ENCODE measurements at regions not wholly inside any gene's neighbourhood (a gene's known extent, or its start where the extent isn't known, plus 50 kb on each side); places are given as distances from the start of the nearest gene placed in this dataset.

DNA sequence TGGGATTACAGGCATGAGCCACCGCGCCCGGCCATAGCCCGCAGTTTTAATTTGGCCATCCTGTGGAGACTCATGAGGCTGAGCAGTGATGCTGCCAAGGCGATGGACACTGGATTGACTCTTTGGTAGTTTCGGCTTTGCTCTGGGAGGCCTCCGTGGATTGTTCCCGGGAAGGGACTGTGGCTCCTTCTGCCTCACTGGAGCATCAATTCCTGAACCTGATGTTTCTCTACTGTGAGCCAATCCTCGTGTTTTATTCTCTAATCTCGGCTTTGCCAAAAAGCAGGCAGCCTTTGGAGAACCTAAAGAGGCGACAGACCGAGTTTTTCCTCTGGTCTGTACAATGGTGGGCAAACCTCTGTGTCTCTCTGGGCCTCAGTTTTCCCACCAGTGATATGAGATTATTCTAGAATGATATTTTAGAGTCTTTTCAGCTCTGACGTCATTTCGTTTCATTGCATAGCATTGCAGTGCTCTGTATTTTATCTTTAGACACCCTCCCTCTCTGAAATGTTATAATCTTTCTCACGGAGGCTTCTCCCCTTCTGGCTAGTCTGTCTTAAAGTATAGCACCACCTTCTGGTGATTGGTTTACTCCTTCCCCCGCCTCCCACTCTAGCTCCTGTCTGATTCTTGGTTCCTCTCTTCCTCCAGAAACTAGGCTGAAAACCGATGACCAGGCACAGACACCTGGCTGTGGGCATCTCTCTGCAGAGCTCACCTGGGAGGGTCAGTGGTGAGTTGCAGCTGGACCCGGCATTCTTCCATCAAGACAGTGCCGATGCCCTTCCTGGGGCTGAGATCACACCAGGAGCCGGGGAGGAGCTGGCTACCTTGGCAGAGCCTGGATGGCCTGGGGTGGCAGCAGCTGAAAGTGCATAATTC lies 341.3 kb downstream of the MYCN start:
- ChIA-PET CTCF (no interaction called here), POLR2A (no interaction called here)
- H3K4me3 ChIP-seq (ENCODE audit: low read length) = no peak overlapping the region
- peak in 1 of 5 donors; percentile 22 for DNase-seq
- H3K27ac Mint-ChIP-seq = no peak overlapping the region
- no peaks in the 10 kb centered on the region for H3K27me3 ChIP-seq (ENCODE audit: insufficient read depth, low read length, poor library complexity, severe bottlenecking)
- no peaks in the 10 kb centered on the region for H3K9me3 ChIP-seq (ENCODE audit: low read length)
- H3K27ac ChIP-seq (ENCODE audit: low read depth, low read length) = no peak overlapping the region
- H3K4me1 Mint-ChIP-seq = no peaks in the 10 kb centered on the region
- no peaks in the 10 kb centered on the region for H3K36me3 Mint-ChIP-seq
- no peaks in the 10 kb centered on the region for H3K27me3 Mint-ChIP-seq
- peaks cover 0 to 5% (median 2%) of the 10 kb centered on the region in 5 donors for H3K9me3 Mint-ChIP-seq
- no peak overlapping the region for H3K4me3 Mint-ChIP-seq
- H3K36me3 ChIP-seq (ENCODE audit: insufficient read depth, low read length) = no peaks in the 10 kb centered on the region
- H3K4me1 ChIP-seq (ENCODE audit: insufficient read depth, low read length) = no peaks in the 10 kb centered on the region

DNA sequence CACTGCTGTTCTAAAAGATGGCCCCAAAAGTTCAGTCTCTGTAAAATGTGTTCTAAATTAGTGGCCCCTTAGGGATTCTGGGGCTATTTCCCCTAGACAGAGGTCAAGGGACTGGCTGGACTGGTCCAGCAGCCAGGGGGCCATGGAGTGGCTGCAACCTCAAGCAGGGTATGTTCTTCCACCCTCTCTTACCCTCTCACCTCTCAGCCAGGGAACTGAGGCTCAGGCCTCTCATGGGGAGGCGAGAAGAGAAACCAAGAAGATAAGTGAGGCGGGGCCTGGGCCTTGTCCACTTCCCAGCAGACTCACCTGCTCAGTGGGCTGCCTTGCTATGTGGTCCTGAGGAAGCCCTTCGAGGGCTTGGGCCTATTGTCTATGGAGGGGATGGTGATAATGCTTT lies 339.7 kb downstream of the MYCN start:
- ChIA-PET CTCF (no interaction called here), POLR2A (no interaction called here)
- Histone ChIP-seq H3K27me3 (ENCODE audit: insufficient read depth, low read length, poor library complexity, severe bottlenecking) (no peaks in the 10 kb centered on the region), H3K27ac (ENCODE audit: low read depth, low read length) (no peak overlapping the region), H3K4me1 (ENCODE audit: insufficient read depth, low read length) (no peaks in the 10 kb centered on the region), H3K36me3 (ENCODE audit: insufficient read depth, low read length) (no peaks in the 10 kb centered on the region), H3K4me3 (ENCODE audit: low read length) (no peak overlapping the region), H3K9me3 (ENCODE audit: low read length) (no peaks in the 10 kb centered on the region)
- H3K27me3 Mint-ChIP-seq = no peaks in the 10 kb centered on the region
- H3K4me1 Mint-ChIP-seq = no peaks in the 10 kb centered on the region
- H3K9me3 Mint-ChIP-seq = peaks cover 0 to 5% (median 0%) of the 10 kb centered on the region in 5 donors
- no peak overlapping the region for H3K27ac Mint-ChIP-seq
- no peak for DNase-seq
- no peak overlapping the region for H3K4me3 Mint-ChIP-seq
- H3K36me3 Mint-ChIP-seq = no peaks in the 10 kb centered on the region

DNA sequence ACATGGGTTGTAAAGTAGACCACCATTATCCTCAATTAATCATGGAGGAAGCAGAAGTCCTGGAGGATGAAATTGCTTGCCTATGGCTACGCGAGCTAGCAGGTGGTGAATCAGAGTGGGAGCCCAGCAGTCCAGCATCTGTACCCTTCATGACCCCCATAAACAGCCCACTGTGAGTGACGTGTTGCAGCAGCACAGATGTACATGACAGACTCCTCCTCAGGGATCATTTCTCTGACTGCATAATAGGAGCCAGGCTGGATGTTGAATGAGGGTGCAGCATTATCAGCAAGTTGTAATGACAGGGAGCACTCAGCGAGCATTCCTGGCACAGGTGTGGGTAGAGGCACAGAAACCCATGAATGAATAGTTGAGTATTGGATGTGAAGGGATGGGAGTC lies 339.3 kb downstream of the MYCN start:
- Histone ChIP-seq H3K27ac (ENCODE audit: low read depth, low read length) (no peak overlapping the region), H3K36me3 (ENCODE audit: insufficient read depth, low read length) (no peaks in the 10 kb centered on the region), H3K27me3 (ENCODE audit: insufficient read depth, low read length, poor library complexity, severe bottlenecking) (no peaks in the 10 kb centered on the region), H3K9me3 (ENCODE audit: low read length) (no peaks in the 10 kb centered on the region), H3K4me1 (ENCODE audit: insufficient read depth, low read length) (no peaks in the 10 kb centered on the region), H3K4me3 (ENCODE audit: low read length) (no peak overlapping the region)
- POLR2A ChIA-PET = no interaction called here
- no peak overlapping the region for H3K27ac Mint-ChIP-seq
- H3K36me3 Mint-ChIP-seq = no peaks in the 10 kb centered on the region
- peaks cover 0 to 5% (median 0%) of the 10 kb centered on the region in 5 donors for H3K9me3 Mint-ChIP-seq
- no peak overlapping the region for H3K4me3 Mint-ChIP-seq
- CTCF ChIA-PET = no interaction called here
- no peaks in the 10 kb centered on the region for H3K27me3 Mint-ChIP-seq
- no peak for DNase-seq
- no peaks in the 10 kb centered on the region for H3K4me1 Mint-ChIP-seq

DNA sequence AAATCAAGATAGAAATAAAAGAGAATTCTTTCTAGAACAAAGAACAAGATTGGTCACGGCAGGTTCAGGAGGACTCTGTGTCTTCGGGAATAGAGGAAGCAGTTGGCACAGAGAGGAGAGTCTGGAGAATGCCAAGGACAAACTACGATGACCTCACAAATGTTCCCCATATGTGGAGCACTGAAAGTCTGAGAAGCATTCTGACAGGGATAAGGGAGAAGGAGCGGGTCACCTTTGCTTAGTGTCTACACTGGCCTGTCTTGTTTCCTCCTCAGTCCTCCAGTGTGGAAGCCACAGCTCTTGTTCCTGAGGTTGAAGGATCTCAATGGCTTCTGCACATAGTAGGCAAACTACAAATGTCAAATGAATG lies 338.8 kb downstream of the MYCN start:
- Histone ChIP-seq H3K27ac (ENCODE audit: low read depth, low read length) (no peak overlapping the region), H3K27me3 (ENCODE audit: insufficient read depth, low read length, poor library complexity, severe bottlenecking) (no peaks in the 10 kb centered on the region), H3K4me1 (ENCODE audit: insufficient read depth, low read length) (no peaks in the 10 kb centered on the region), H3K9me3 (ENCODE audit: low read length) (no peaks in the 10 kb centered on the region), H3K36me3 (ENCODE audit: insufficient read depth, low read length) (no peaks in the 10 kb centered on the region), H3K4me3 (ENCODE audit: low read length) (no peak overlapping the region)
- POLR2A ChIA-PET = no interaction called here
- Mint-ChIP-seq H3K4me3 (no peak overlapping the region), H3K27ac (no peak overlapping the region), H3K9me3 (peaks cover 0 to 5% (median 0%) of the 10 kb centered on the region in 5 donors), H3K4me1 (no peaks in the 10 kb centered on the region), H3K36me3 (no peaks in the 10 kb centered on the region), H3K27me3 (no peaks in the 10 kb centered on the region)
- CTCF ChIA-PET = no interaction called here
- no peak for DNase-seq

DNA sequence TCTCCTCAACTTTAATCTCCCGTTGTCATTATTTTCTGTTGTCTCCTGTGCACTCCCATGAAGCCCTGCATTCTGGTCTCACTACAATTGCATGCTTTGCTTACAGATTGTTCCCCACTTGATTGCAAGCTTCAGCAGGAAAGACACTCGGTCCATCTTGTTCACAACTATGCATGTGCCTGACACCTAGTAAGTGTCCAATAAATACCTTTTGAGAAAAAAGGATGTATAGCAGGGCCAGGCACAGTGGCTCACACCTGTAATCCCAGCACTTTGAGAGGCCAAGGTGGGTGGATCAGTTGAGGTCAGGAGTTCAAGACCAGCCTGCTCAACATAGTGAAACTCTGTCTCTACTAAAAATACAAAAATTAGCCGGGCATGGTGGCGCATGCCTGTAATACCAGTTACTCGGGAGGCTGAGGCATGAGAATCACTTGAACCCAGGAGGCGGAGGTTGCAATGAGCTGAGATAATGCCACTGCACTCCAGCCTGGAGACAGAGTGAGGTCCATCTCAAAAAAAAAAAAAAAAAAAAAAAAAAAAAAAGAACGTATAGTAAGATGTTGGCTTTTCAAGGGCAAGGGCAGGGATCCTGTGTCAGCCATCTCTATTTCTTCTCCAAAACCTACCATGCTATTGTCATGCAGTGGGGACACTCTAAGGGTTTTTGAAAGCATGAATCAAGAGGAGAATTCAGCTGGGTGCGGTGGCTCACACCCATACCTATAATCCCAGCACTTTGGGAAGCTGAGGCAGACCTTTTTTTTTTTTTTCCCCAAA lies 338.3 kb downstream of the MYCN start:
- H3K36me3 Mint-ChIP-seq = no peaks in the 10 kb centered on the region

DNA sequence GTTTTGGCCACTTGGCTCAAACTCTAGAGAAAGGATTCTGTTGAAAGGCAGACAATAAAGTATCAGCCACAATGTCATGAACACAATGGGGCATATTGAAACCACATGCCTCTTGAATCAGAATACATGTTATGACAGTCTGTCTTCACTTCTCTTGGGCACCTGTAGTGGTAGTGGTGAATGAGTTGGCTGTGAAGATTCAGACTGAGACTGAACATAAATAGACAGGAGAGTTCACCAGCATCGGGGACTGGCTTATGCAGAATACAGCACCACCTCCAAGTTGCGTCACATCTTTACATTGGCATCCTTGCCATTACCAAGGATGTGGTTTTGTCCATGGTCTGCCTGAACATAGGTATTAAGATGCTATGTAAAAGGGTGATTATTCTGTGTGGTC lies 336.8 kb downstream of the MYCN start:
- no peaks in the 10 kb centered on the region for H3K4me1 ChIP-seq (ENCODE audit: insufficient read depth, low read length)
- no peak overlapping the region for H3K27ac Mint-ChIP-seq
- no peaks in the 10 kb centered on the region for H3K4me1 Mint-ChIP-seq
- H3K4me3 Mint-ChIP-seq = no peak overlapping the region
- H3K36me3 ChIP-seq (ENCODE audit: insufficient read depth, low read length) = no peaks in the 10 kb centered on the region
- H3K27ac ChIP-seq (ENCODE audit: low read depth, low read length) = no peak overlapping the region
- peaks cover 0 to under 1% of the 10 kb centered on the region in 2 donors for H3K27me3 Mint-ChIP-seq
- H3K36me3 Mint-ChIP-seq = no peaks in the 10 kb centered on the region
- H3K9me3 ChIP-seq (ENCODE audit: low read length) = no peaks in the 10 kb centered on the region
- H3K27me3 ChIP-seq (ENCODE audit: insufficient read depth, low read length, poor library complexity, severe bottlenecking) = no peaks in the 10 kb centered on the region
- ChIA-PET CTCF (no interaction called here), POLR2A (no interaction called here)
- no peak overlapping the region for H3K4me3 ChIP-seq (ENCODE audit: low read length)
- DNase-seq = no peak
- H3K9me3 Mint-ChIP-seq = peaks cover 0 to 3% (median 0%) of the 10 kb centered on the region in 5 donors

More for the DNA sequence above, 338.3 kb downstream of the MYCN start:
- ChIA-PET POLR2A (no interaction called here), CTCF (no interaction called here)
- H3K27me3 Mint-ChIP-seq = no peaks in the 10 kb centered on the region
- Histone ChIP-seq H3K36me3 (ENCODE audit: insufficient read depth, low read length) (no peaks in the 10 kb centered on the region), H3K27me3 (ENCODE audit: insufficient read depth, low read length, poor library complexity, severe bottlenecking) (no peaks in the 10 kb centered on the region), H3K4me3 (ENCODE audit: low read length) (no peak overlapping the region), H3K9me3 (ENCODE audit: low read length) (no peaks in the 10 kb centered on the region), H3K27ac (ENCODE audit: low read depth, low read length) (no peak overlapping the region), H3K4me1 (ENCODE audit: insufficient read depth, low read length) (no peaks in the 10 kb centered on the region)
- no peak for DNase-seq
- H3K4me1 Mint-ChIP-seq = no peaks in the 10 kb centered on the region
- no peak overlapping the region for H3K27ac Mint-ChIP-seq
- H3K9me3 Mint-ChIP-seq = peaks cover 0 to 5% (median 0%) of the 10 kb centered on the region in 5 donors
- no peak overlapping the region for H3K4me3 Mint-ChIP-seq

DNA sequence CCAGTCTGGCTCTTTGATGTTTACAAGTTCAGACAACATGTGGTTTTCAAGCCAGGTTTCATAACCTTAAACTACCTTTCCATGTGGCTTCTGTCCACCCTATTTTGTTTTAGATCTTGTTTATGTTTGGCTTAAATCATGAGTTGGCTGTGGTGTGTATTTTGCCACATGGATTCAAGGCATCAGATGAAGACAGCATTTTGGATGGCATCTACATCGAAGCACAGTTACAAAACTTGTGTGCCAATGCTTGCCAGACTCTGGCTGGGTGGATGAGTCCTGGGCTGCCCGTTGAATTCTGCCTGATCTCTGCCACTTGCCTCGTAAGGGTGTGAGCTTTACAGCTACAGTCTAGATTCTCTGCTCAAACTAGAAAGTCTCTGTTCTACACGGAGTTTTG lies 335.3 kb downstream of the MYCN start:
- Histone ChIP-seq H3K4me3 (ENCODE audit: low read length) (no peak overlapping the region), H3K4me1 (ENCODE audit: insufficient read depth, low read length) (no peaks in the 10 kb centered on the region), H3K27me3 (ENCODE audit: insufficient read depth, low read length, poor library complexity, severe bottlenecking) (no peaks in the 10 kb centered on the region), H3K9me3 (ENCODE audit: low read length) (no peaks in the 10 kb centered on the region), H3K36me3 (ENCODE audit: insufficient read depth, low read length) (no peaks in the 10 kb centered on the region), H3K27ac (ENCODE audit: low read depth, low read length) (no peak overlapping the region)
- Mint-ChIP-seq H3K27ac (no peak overlapping the region), H3K27me3 (peaks cover 0 to 1% of the 10 kb centered on the region in 2 donors), H3K4me1 (no peaks in the 10 kb centered on the region), H3K36me3 (no peaks in the 10 kb centered on the region), H3K9me3 (peaks cover 0 to 3% (median 0%) of the 10 kb centered on the region in 5 donors), H3K4me3 (no peak overlapping the region)
- ChIA-PET CTCF (no interaction called here), POLR2A (no interaction called here)
- no peak for DNase-seq

DNA sequence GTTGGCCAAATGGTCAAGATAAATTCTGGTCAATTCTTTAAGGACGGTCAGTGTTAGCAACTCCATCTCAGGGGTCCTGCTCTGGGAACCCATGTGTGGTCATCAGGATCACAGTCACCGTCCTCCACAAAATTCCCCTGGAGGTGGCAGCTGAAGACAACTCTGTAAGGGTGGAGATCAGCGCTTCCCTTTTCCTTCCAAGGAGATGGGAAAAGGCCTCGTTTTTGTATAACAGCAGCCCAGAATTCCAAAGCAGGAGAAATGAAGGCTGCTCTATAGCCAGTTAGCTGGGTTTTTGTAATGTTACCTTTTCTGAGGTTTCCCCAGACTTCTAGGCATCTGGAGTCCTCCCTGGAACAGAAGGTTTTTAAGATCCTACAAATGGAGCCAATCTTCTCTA lies 334.8 kb downstream of the MYCN start:
- no peak overlapping the region for H3K4me3 ChIP-seq (ENCODE audit: low read length)
- Mint-ChIP-seq H3K9me3 (peaks cover 0 to 3% (median 0%) of the 10 kb centered on the region in 5 donors), H3K27me3 (peaks cover 0 to 1% of the 10 kb centered on the region in 2 donors), H3K27ac (no peak overlapping the region), H3K4me1 (no peaks in the 10 kb centered on the region), H3K4me3 (no peak overlapping the region), H3K36me3 (no peaks in the 10 kb centered on the region)
- H3K27me3 ChIP-seq (ENCODE audit: insufficient read depth, low read length, poor library complexity, severe bottlenecking) = no peaks in the 10 kb centered on the region
- no peak for DNase-seq
- no peaks in the 10 kb centered on the region for H3K9me3 ChIP-seq (ENCODE audit: low read length)
- POLR2A ChIA-PET = no interaction called here
- no peak overlapping the region for H3K27ac ChIP-seq (ENCODE audit: low read depth, low read length)
- CTCF ChIA-PET = no interaction called here
- H3K36me3 ChIP-seq (ENCODE audit: insufficient read depth, low read length) = no peaks in the 10 kb centered on the region
- no peaks in the 10 kb centered on the region for H3K4me1 ChIP-seq (ENCODE audit: insufficient read depth, low read length)
